H9 (cell line): ENCODE measurements at regions not wholly inside any gene's neighbourhood (a gene's known extent, or its start where the extent isn't known, plus 50 kb on each side); places are given as distances from the start of the nearest gene placed in this dataset.

Experiments used
- DNase-seq: peaks from one replicate; pipeline ENCODE4 v3.0.0-alpha.2; 2017
- H2AFZ ChIP-seq: one replicate; pipeline ENCODE4 v1.6.1; 2013; ENCODE audit warnings: mild to moderate bottlenecking, low read length, control low read depth, moderate library complexity
- H2AK5ac ChIP-seq: 2 replicates; pipeline ENCODE4 v1.6.1; 2013; ENCODE audit warnings: low read length, control low read depth, mixed read lengths; ENCODE audit not compliant: insufficient read length
- H2BK120ac ChIP-seq: one replicate; pipeline ENCODE4 v1.6.1; 2013; ENCODE audit warnings: low read depth, mild to moderate bottlenecking, low read length, control low read depth, inconsistent platforms; ENCODE audit not compliant: poor library complexity, severe bottlenecking
- H2BK12ac ChIP-seq: 2 replicates; pipeline ENCODE4 v1.6.1; 2013; ENCODE audit warnings: low read length, control low read depth, mixed read lengths, low read depth; ENCODE audit not compliant: insufficient read length
- H2BK15ac ChIP-seq: 2 replicates; pipeline ENCODE4 v1.6.1; 2013; ENCODE audit warnings: low read depth, low read length, control low read depth
- H2BK20ac ChIP-seq: one replicate; pipeline ENCODE4 v1.6.1; 2013; ENCODE audit warnings: low read depth, mild to moderate bottlenecking, low read length, control low read depth, inconsistent platforms; ENCODE audit not compliant: poor library complexity, severe bottlenecking
- H2BK5ac ChIP-seq: 2 replicates; pipeline ENCODE4 v1.6.1; 2013; ENCODE audit warnings: low read length, control low read depth, mixed read lengths; ENCODE audit not compliant: insufficient read length
- H3K14ac ChIP-seq: 2 replicates; pipeline ENCODE4 v1.6.1; 2013; ENCODE audit warnings: low read length, control low read depth; ENCODE audit not compliant: insufficient read depth
- H3K18ac ChIP-seq: 2 replicates; pipeline ENCODE4 v1.6.1; 2013; ENCODE audit warnings: low read depth, mild to moderate bottlenecking, mixed read lengths, low read length, control low read depth; ENCODE audit not compliant: insufficient read length
- H3K23ac ChIP-seq: 2 replicates; pipeline ENCODE4 v1.6.1; 2013; ENCODE audit warnings: low read length, control low read depth, mixed read lengths, low read depth; ENCODE audit not compliant: insufficient read length
- H3K23me2 ChIP-seq: 2 replicates; pipeline ENCODE4 v1.6.1; 2013; ENCODE audit warnings: low read depth, mild to moderate bottlenecking, mixed read lengths, low read length, control low read depth; ENCODE audit not compliant: insufficient read length, poor library complexity, severe bottlenecking
- H3K27ac ChIP-seq: 2 replicates; pipeline ENCODE4 v1.5.1; 2013; ENCODE audit warnings: low read length, control low read depth, mixed read lengths, low read depth; ENCODE audit not compliant: insufficient read length
- H3K27me3 ChIP-seq: 2 replicates; pipeline ENCODE4 v1.6.1; 2013; ENCODE audit warnings: low read length, control low read depth, inconsistent platforms; ENCODE audit not compliant: insufficient read depth
- H3K4ac ChIP-seq: 2 replicates; pipeline ENCODE4 v1.6.1; 2013; ENCODE audit warnings: low read depth, mild to moderate bottlenecking, control low read depth, inconsistent platforms, low read length, moderate library complexity
- H3K4me1 ChIP-seq: 2 replicates; pipeline ENCODE4 v1.6.1; 2013; ENCODE audit warnings: low read length, control low read depth, inconsistent platforms; ENCODE audit not compliant: insufficient read depth
- H3K4me2 ChIP-seq: 2 replicates; pipeline ENCODE4 v1.6.1; 2013; ENCODE audit warnings: low read length, control low read depth, mixed read lengths; ENCODE audit not compliant: insufficient read length, insufficient read depth
- H3K56ac ChIP-seq: 2 replicates; pipeline ENCODE4 v1.6.1; 2013; ENCODE audit warnings: low read depth, mild to moderate bottlenecking, mixed read lengths, low read length, control low read depth; ENCODE audit not compliant: insufficient read length
- H3K79me1 ChIP-seq: 2 replicates; pipeline ENCODE4 v1.6.1; 2013; ENCODE audit warnings: low read depth, mild to moderate bottlenecking, moderate library complexity, low read length, control low read depth, inconsistent platforms; ENCODE audit not compliant: insufficient read depth, poor library complexity, severe bottlenecking
- H3K79me2 ChIP-seq: 2 replicates; pipeline ENCODE4 v1.6.1; 2013; ENCODE audit warnings: low read length, control low read depth, inconsistent platforms; ENCODE audit not compliant: insufficient read depth
- H3K9ac ChIP-seq: 2 replicates; pipeline ENCODE4 v1.6.1; 2013; ENCODE audit warnings: low read length, control low read depth, mixed read lengths; ENCODE audit not compliant: insufficient read length; ENCODE audit errors: extremely low read depth
- H3K9me3 ChIP-seq: one replicate; pipeline ENCODE4 v1.6.1; 2013; ENCODE audit warnings: low read depth, low read length, inconsistent platforms; ENCODE audit not compliant: control insufficient read depth
- H3T11ph ChIP-seq: one replicate; pipeline ENCODE4 v1.6.1; 2013; ENCODE audit warnings: mild to moderate bottlenecking, low read length, control low read depth, inconsistent platforms
- H4K20me1 ChIP-seq: one replicate; pipeline ENCODE4 v1.6.1; 2013; ENCODE audit not compliant: control insufficient read depth, insufficient read length, insufficient read depth
- H4K5ac ChIP-seq: 2 replicates; pipeline ENCODE4 v1.6.1; 2013; ENCODE audit warnings: low read depth, mild to moderate bottlenecking, mixed read lengths, low read length, control low read depth; ENCODE audit not compliant: insufficient read length
- H4K8ac ChIP-seq: replicated peaks from 2 replicates; pipeline ENCODE4 v1.6.1; 2013; ENCODE audit warnings: low read length, control low read depth, mixed read lengths, low read depth; ENCODE audit not compliant: insufficient read length
- H4K91ac ChIP-seq: 2 replicates; pipeline ENCODE4 v1.6.1; 2013; ENCODE audit warnings: low read depth, mild to moderate bottlenecking, moderate library complexity, mixed read lengths, low read length, control low read depth; ENCODE audit not compliant: insufficient read length
- H3K27ac Mint-ChIP-seq, 3 experiments: 2 replicates in 2 of 3; 3 replicates in 1 of 3; pipeline ENCODE4 v1.8.0; 2020 to 2021; ENCODE audit warnings: mixed read lengths in 3 of 3, mild to moderate bottlenecking in 1 of 3, moderate library complexity in 1 of 3
- H3K27me3 Mint-ChIP-seq: 2 replicates; pipeline ENCODE4 v1.8.0; 2021; ENCODE audit warnings: low read depth, mild to moderate bottlenecking, moderate library complexity, mixed read lengths
- H3K36me3 Mint-ChIP-seq, 3 experiments: 2 replicates in 2 of 3; 3 replicates in 1 of 3; pipeline ENCODE4 v1.8.0; 2020 to 2021; ENCODE audit warnings: low read depth in 3 of 3, mixed read lengths in 3 of 3; ENCODE audit not compliant: insufficient read depth in 1 of 3
- H3K4me1 Mint-ChIP-seq, 2 experiments: 2 replicates each; pipeline ENCODE4 v1.8.0; 2020; ENCODE audit warnings: mixed read lengths in 2 of 2
- H3K4me3 Mint-ChIP-seq, 2 experiments: 2 replicates in 1 of 2; 3 replicates in 1 of 2; pipeline ENCODE4 v1.8.0; 2020 to 2021; ENCODE audit warnings: mild to moderate bottlenecking in 2 of 2, mixed read lengths in 2 of 2, moderate library complexity in 1 of 2
- H3K9me3 Mint-ChIP-seq, 2 experiments: 2 replicates in 1 of 2; 3 replicates in 1 of 2; pipeline ENCODE4 v1.8.0; 2020; ENCODE audit warnings: mild to moderate bottlenecking in 2 of 2, mixed read lengths in 2 of 2, moderate library complexity in 1 of 2
- WGBS: extraction: QIAGEN DNeasy Blood & Tissue Kit; methylation state at CpG from one replicate; pipeline ENCODE4 v1.1.7; 2013; ENCODE audit warnings: missing lambda C conversion rate, low lambda C conversion rate, mixed read lengths; ENCODE audit not compliant: insufficient read length; ENCODE audit errors: extremely low coverage; 5-methylcytosine and 5-hydroxymethylcytosine counted together
- TF ChIP-seq, protein P1 (sequence below): fragments of 200-600 bp; sonication (generic); conservative IDR thresholded peaks from 3 replicates; pipeline ENCODE4 v1.8.0; 2021; ENCODE audit warnings: antibody characterized with exemption, mild to moderate bottlenecking

DNA sequence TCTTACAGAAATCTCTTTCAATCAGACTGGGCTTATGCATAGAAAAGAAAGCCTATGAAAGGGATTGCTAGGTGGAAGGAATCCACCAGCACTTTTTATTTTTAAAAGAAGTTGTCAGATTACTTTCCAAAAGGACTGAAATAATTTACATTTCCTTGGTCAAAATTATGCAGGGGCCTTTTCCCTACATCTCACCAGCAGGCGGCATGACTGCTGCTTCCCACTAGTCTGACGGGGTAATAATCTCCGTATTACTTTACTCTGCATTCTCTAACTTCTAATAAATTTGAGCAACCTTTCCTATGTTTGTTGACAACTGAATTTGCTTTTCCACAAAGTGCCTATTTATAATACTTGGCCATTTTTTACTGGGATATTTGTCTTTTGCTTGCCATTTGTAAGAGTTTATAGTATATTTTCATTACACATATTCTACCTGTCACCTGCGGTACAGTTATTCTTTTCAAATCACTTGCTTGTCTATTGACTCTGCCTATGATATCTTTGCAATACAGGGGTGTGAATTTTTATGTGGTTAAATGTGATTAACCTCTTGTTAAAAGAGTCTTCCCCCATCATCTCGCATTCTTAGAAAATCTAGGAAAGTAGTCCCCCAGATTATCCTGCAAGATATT, 51.9 kb upstream of the USP47 start:
- TF ChIP-seq, protein P1, sequence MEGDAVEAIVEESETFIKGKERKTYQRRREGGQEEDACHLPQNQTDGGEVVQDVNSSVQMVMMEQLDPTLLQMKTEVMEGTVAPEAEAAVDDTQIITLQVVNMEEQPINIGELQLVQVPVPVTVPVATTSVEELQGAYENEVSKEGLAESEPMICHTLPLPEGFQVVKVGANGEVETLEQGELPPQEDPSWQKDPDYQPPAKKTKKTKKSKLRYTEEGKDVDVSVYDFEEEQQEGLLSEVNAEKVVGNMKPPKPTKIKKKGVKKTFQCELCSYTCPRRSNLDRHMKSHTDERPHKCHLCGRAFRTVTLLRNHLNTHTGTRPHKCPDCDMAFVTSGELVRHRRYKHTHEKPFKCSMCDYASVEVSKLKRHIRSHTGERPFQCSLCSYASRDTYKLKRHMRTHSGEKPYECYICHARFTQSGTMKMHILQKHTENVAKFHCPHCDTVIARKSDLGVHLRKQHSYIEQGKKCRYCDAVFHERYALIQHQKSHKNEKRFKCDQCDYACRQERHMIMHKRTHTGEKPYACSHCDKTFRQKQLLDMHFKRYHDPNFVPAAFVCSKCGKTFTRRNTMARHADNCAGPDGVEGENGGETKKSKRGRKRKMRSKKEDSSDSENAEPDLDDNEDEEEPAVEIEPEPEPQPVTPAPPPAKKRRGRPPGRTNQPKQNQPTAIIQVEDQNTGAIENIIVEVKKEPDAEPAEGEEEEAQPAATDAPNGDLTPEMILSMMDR = peak; percentile 76
- Mint-ChIP-seq H3K27ac (no peak overlapping the region), H3K4me1 (peaks cover 3 to 8% of the 10 kb centered on the region in 2 experiments; a peak in 3 of 4 replicates), H3K36me3 (peaks cover 0 to 5% (median 0%) of the 10 kb centered on the region in 3 experiments; a peak in 2 of 7 replicates), H3K27me3 (no peaks in the 10 kb centered on the region), H3K4me3 (no peak overlapping the region), H3K9me3 (peaks cover 0 to 8% of the 10 kb centered on the region in 2 experiments; a peak in 4 of 5 replicates)
- H3K27me3 ChIP-seq = no peaks in the 10 kb centered on the region
- H3K23ac ChIP-seq = no peak overlapping the region
- H4K8ac ChIP-seq = no peak overlapping the region
- H4K91ac ChIP-seq = no peak overlapping the region
- H3T11ph ChIP-seq = no peak overlapping the region
- H3K9ac ChIP-seq = no peak overlapping the region
- no peak overlapping the region for H2BK120ac ChIP-seq
- H3K18ac ChIP-seq = no peak overlapping the region
- H3K56ac ChIP-seq = no peak overlapping the region
- no peak overlapping the region for H3K27ac ChIP-seq
- H3K79me2 ChIP-seq = no peaks in the 10 kb centered on the region
- no peak overlapping the region for H2BK12ac ChIP-seq
- H2BK15ac ChIP-seq = no peak overlapping the region
- H3K14ac ChIP-seq = no peak overlapping the region
- H4K5ac ChIP-seq = no peak overlapping the region
- H4K20me1 ChIP-seq = no peaks in the 10 kb centered on the region
- H2AK5ac ChIP-seq = no peak overlapping the region
- H2AFZ ChIP-seq = no peak overlapping the region
- H3K4ac ChIP-seq = no peak overlapping the region
- no peaks in the 10 kb centered on the region for H3K4me1 ChIP-seq
- H3K9me3 ChIP-seq = no peaks in the 10 kb centered on the region
- no peak overlapping the region for H2BK5ac ChIP-seq
- no peak for DNase-seq
- whole genome bisulfite sequencing = no CpG with 5 or more reads among the region's 5 CpGs
- H2BK20ac ChIP-seq = no peak overlapping the region
- H3K23me2 ChIP-seq = no peaks in the 10 kb centered on the region
- no peaks in the 10 kb centered on the region for H3K79me1 ChIP-seq
- no peak overlapping the region for H3K4me2 ChIP-seq
